ENCODE measurements at regions not wholly inside any gene's neighbourhood (a gene's known extent, or its start where the extent isn't known, plus 50 kb on each side); places are given as distances from the start of the nearest gene placed in this dataset.

DNA sequence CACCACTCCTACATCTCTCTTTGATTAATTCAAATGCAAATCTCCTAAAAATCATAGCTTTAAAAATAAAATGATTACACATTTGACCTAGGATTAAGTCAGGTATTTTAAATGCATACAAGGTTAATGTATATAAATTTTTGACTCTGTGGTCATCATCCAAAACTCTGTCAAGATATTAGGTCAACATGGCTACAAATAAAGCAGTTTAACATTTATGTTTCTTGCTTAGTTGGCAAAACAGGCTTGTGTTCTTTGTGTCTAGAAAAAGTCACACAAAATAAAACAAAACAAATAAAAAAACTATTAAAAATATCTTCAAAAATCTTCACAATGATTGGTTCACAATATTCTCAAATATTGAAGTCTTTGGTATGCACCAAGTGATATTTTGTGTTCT, 473.2 kb downstream of the LRFN5 start:
- TF ChIP-seq EZH2 (conservative IDR thresholded peaks at IDR 0.05; ENCODE audit: low read depth, low read length) (no peak), EP300 (IDR thresholded peaks at IDR 0.05; ENCODE audit: low read depth in 2 of 2, low read length in 2 of 2) (no peak), EP300 (CRISPR knock-in tag; IDR thresholded peaks at IDR 0.05; ENCODE audit: borderline replicate concordance) (no peak), KDM5A (IDR thresholded peaks at IDR 0.05; ENCODE audit: borderline replicate concordance, low read length) (no peak), DPF2 (CRISPR knock-in tag; IDR thresholded peaks at IDR 0.05; ENCODE audit: borderline replicate concordance, low read depth) (no peak), ZNF543 (CRISPR knock-in tag; IDR thresholded peaks at IDR 0.05) (no peak), CAMTA2 (CRISPR knock-in tag; IDR thresholded peaks at IDR 0.05; ENCODE audit: borderline replicate concordance) (no peak), AHR (CRISPR knock-in tag; IDR thresholded peaks at IDR 0.05) (no peak)
- TF ChIP-seq, protein P1, sequence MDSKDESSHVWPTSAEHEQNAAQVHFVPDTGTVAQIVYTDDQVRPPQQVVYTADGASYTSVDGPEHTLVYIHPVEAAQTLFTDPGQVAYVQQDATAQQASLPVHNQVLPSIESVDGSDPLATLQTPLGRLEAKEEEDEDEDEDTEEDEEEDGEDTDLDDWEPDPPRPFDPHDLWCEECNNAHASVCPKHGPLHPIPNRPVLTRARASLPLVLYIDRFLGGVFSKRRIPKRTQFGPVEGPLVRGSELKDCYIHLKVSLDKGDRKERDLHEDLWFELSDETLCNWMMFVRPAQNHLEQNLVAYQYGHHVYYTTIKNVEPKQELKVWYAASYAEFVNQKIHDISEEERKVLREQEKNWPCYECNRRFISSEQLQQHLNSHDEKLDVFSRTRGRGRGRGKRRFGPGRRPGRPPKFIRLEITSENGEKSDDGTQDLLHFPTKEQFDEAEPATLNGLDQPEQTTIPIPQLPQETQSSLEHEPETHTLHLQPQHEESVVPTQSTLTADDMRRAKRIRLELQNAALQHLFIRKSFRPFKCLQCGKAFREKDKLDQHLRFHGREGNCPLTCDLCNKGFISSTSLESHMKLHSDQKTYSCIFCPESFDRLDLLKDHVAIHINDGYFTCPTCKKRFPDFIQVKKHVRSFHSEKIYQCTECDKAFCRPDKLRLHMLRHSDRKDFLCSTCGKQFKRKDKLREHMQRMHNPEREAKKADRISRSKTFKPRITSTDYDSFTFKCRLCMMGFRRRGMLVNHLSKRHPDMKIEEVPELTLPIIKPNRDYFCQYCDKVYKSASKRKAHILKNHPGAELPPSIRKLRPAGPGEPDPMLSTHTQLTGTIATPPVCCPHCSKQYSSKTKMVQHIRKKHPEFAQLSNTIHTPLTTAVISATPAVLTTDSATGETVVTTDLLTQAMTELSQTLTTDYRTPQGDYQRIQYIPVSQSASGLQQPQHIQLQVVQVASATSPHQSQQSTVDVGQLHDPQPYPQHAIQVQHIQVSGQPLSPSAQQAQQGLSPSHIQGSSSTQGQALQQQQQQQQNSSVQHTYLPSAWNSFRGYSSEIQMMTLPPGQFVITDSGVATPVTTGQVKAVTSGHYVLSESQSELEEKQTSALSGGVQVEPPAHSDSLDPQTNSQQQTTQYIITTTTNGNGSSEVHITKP (CRISPR knock-in tag; IDR thresholded peaks at IDR 0.05; ENCODE audit: low read depth), result no peak
